HG03025 (cell line): ENCODE measurements at regions not wholly inside any gene's neighbourhood (a gene's known extent, or its start where the extent isn't known, plus 50 kb on each side); places are given as distances from the start of the nearest gene placed in this dataset.

ENCODE experiments used
- ATAC-seq: cut with Tn5 transposase; IDR thresholded peaks from one replicate; pipeline ENCODE4 v1.9.1; 2021; ENCODE audit warnings: mild to moderate bottlenecking, moderate library complexity; ENCODE audit not compliant: unreplicated experiment, low FRiP score

GRCh38 chr7:94261067-94261466, 133.6 kb upstream of the COL1A2 start:
- ATAC-seq: no peak

DNA sequence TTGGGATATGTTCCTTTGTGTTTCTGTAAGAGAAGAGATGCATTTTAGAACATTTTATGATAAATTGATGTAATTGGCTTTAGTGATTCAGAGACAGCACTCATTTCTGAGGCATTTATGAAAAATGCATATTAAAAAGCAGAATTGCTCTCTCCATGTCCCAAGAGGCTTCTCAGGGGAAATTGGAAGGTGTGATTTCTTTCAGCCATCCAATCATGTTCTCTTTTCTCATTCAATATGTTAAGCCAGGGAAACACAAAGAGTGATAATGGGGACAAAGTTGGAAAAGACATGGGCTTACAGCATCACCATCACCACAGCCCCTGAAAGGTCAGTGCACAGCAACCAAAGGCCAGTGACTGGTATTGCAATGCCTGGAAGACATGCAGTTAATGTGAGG, 129.9 kb upstream of the COL1A2 start:
- no peak for ATAC-seq

DNA sequence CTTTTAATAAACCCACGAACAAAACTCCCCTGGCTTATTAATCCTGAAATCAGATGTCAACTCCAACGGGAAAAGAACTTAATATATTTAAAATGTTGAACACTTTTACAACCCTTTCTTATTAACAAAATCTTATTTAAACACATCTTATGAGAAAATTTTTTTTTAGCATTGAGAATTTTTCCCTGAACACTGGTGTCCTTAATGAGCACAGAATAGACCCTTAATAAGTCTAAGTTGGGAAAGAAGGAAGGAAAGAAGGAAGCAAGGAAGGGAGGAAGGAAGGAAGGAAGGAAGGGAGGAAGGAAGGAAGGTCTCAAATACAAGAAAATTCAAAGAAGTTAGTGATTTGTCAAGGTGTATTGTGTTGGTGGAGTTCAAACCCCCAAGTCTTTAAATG, 129.2 kb upstream of the COL1A2 start:
- no peak for ATAC-seq

GRCh38 chr7:94266238-94266644, 128.5 kb upstream of the COL1A2 start:
- ATAC-seq: no peak

- ATAC-seq: no peak
Measured at GRCh38 chr7:94270772-94271171, 123.9 kb upstream of the COL1A2 start.

GRCh38 chr7:94272821-94273583, 121.7 kb upstream of the COL1A2 start:
- ATAC-seq: no peak

GRCh38 chr7:94274828-94275227, 119.9 kb upstream of the COL1A2 start:
- no peak for ATAC-seq

- no peak for ATAC-seq
Measured at GRCh38 chr7:94276027-94276426, 118.7 kb upstream of the COL1A2 start.

DNA sequence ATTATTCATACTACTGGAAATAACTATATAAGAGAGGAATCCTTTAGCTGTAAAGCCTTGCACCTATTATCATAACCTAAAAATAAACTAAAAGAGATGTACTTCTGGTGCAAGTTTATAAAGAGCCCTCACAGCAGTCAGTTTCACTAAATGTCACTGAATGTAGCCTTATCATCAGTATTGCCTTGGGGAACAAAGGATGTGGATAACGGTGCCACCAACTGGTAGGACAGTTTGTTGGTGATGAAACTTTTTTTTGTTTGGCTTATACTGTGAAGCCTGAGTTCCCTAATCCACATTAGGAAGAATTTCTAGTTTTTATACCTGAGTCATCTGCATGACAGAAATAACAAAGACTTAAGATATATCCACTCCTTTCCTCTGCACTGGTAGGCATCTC, 117.9 kb upstream of the COL1A2 start:
- ATAC-seq: no peak

DNA sequence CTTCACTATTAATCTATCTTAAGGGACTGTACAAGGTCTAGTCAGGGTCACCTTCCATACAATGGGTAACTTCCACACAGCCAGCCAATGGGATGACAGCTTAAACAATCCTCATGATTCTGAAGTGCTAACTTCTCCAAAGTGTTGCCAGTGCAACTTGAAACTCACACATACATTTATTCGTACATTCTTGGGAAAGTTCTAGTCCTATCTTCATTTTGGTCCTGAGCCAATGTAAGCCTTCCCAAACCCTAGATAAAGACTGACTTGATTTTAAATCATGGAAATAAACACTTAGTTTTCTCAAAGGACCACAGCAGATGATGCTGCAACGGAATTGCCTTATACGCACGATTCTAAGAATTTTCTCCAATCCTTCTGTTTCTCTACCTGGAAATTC, 117.5 kb upstream of the COL1A2 start:
- no peak for ATAC-seq

- ATAC-seq: no peak
Measured at GRCh38 chr7:94280851-94281250, 113.8 kb upstream of the COL1A2 start.

- no peak for ATAC-seq
Measured at GRCh38 chr7:94284104-94284503, 110.6 kb upstream of the COL1A2 start.

- ATAC-seq: no peak
Measured at GRCh38 chr7:94286111-94286510, 108.6 kb upstream of the COL1A2 start.

- no peak for ATAC-seq
Measured at GRCh38 chr7:94288096-94288495, 106.6 kb upstream of the COL1A2 start.

- ATAC-seq: no peak
Measured at GRCh38 chr7:94289071-94289470, 105.6 kb upstream of the COL1A2 start.

GRCh38 chr7:94294471-94295131, 100.1 kb upstream of the COL1A2 start:
- no peak for ATAC-seq

DNA sequence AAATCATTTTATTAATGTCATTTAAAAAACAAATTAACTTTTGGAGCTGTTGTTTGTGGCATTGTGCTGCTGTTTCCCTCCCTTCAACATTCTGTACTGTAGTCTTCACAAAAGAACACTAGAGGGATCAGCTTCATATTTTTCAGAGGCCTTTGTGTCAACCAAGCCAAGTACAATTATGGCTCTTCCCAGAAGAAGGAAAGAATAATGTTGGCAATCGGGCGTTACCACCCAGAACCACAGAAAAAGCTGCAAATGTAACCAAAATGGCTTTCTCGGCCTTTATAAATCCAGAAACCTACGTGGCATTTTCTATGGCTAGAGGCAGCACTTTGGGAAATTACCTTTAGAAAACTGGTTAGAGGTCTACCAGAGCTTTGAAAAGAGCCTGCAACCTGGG, 98.8 kb upstream of the COL1A2 start:
- no peak for ATAC-seq

GRCh38 chr7:94296881-94297280, 97.8 kb upstream of the COL1A2 start:
- ATAC-seq: no peak

DNA sequence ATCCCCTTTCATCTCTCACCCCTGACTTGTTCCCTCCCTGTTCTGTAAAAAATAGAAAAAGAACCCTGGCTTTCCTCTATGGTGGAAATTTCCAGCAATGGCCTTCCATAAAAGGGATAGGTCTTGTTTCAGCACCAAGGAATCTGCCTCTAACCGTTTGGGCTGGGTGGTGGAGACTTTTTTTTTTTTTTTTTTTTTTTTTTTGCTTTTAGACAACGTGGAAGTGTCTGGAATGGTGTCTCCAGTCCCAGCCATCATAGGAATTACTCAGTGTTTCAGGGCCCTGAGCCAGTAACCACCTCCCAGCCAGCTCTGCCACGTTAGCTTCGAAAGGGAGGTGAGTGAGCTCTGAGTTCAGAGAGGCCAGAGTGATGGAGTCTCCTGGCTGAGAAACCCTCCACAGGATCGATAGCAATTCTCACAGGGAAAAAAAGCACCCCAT, 97.3 kb upstream of the COL1A2 start:
- no peak for ATAC-seq

DNA sequence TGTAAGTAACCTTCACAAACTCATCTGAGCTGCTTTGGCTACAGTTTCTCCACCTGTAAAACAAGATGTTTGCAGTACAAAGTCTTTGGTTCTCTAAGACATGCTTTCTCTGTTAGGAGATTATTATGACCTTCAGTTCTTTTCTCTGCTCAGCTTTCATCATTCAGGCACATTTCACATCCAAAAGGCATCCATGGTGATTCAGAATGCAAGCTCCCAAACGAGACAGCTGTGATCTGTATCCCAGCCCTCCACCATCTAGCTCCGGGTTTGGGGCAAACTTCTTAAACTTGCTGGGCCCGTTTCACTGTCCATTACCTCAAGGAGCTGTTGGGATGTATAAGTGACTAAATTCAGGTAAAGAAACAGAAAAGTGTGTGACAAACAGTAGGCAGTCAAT, 95.8 kb upstream of the COL1A2 start:
- no peak for ATAC-seq

DNA sequence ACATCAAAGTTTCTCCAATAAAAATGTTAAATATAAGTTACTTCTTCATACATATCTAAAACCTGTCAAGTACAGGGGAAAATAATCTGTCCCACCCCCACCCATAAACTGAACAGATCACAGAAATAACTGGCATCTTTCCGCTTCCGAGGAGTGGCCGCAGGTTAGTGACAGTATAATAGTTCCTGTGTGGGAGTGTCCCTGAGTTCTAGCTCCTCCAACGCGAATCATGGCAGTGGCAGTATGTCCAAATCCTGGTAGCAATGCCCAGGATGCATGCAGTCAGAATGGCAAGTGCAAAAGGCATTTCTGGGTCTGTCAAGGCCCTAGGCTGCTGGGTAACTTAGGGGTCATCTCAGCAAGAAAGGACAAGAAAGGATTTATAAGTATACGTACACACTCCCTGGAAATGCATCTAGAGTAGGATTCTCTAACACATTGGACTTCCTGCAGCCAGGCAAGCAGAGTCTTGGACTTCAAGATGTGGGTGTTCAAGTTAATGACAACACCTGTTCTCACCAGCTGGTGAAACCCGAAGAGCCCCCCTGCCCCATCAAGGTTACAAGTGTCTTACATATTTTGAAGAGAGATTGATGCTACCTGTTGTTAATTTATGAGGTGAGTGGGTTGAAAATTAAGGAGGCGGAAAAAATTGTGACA, 94.4 kb upstream of the COL1A2 start:
- no peak for ATAC-seq
